Stimulated activated CD8-positive, alpha-beta memory T cell treated with anti-CD3 and anti-CD28 coated beads, Interleukin-15, amount 100 ng/mL, for 4 hours (primary cell): ENCODE measurements at regions not wholly inside any gene's neighbourhood (a gene's known extent, or its start where the extent isn't known, plus 50 kb on each side); places are given as distances from the start of the nearest gene placed in this dataset.

Experiments used
- DNase-seq, 2 donors: peaks; one replicate each; pipeline ENCODE4 v3.0.0-alpha.2; 2020; ENCODE audit warnings: low read depth in 2 of 2

GRCh38 chr10:78972947-78973900 lies 95.5 kb upstream of the ZMIZ1 start:
- DNase-seq: peak; percentile 62 to 66

- DNase-seq: peak in 1 of 2 donors; percentile 21
Observed at GRCh38 chr10:78973901-78974616, 94.7 kb upstream of the ZMIZ1 start.

GRCh38 chr10:78974617-78975317 lies 94.0 kb upstream of the ZMIZ1 start:
- peak; percentile 58 to 75 for DNase-seq

GRCh38 chr10:78975926-78976325 lies 92.8 kb upstream of the ZMIZ1 start:
- DNase-seq: no peak

GRCh38 chr10:78976825-78977755 lies 91.7 kb upstream of the ZMIZ1 start:
- DNase-seq: no peak

GRCh38 chr10:78979938-78980337 lies 88.8 kb upstream of the ZMIZ1 start:
- DNase-seq: no peak

GRCh38 chr10:78980354-78980753 lies 88.4 kb upstream of the ZMIZ1 start:
- no peak for DNase-seq

GRCh38 chr10:78980815-78981214 lies 88.0 kb upstream of the ZMIZ1 start:
- DNase-seq: no peak

- no peak for DNase-seq
Observed at GRCh38 chr10:78981257-78981969, 87.4 kb upstream of the ZMIZ1 start.

GRCh38 chr10:78981970-78982281 lies 86.8 kb upstream of the ZMIZ1 start:
- DNase-seq: no peak

- DNase-seq: no peak
Observed at GRCh38 chr10:78982726-78983125, 86.0 kb upstream of the ZMIZ1 start.

- no peak for DNase-seq
Observed at GRCh38 chr10:78983608-78984007, 85.2 kb upstream of the ZMIZ1 start.

GRCh38 chr10:78985973-78986818 lies 82.6 kb upstream of the ZMIZ1 start:
- DNase-seq: no peak

- no peak for DNase-seq
Observed at GRCh38 chr10:78991187-78991586, 77.6 kb upstream of the ZMIZ1 start.

GRCh38 chr10:78992333-78992732 lies 76.4 kb upstream of the ZMIZ1 start:
- no peak for DNase-seq

GRCh38 chr10:78993261-78993945 lies 75.4 kb upstream of the ZMIZ1 start:
- DNase-seq: no peak

GRCh38 chr10:78995987-78996791 lies 72.6 kb upstream of the ZMIZ1 start:
- DNase-seq: no peak

GRCh38 chr10:78996792-78997129 lies 72.0 kb upstream of the ZMIZ1 start:
- no peak for DNase-seq
